IPS DF 19.7 (cell line): ENCODE measurements at regions not wholly inside any gene's neighbourhood (a gene's known extent, or its start where the extent isn't known, plus 50 kb on each side); places are given as distances from the start of the nearest gene placed in this dataset.

Experiments
- DNase-seq: peaks from one replicate; pipeline ENCODE4 v3.0.0-alpha.2; 2013; ENCODE audit warnings: low read depth, low spot score

DNA sequence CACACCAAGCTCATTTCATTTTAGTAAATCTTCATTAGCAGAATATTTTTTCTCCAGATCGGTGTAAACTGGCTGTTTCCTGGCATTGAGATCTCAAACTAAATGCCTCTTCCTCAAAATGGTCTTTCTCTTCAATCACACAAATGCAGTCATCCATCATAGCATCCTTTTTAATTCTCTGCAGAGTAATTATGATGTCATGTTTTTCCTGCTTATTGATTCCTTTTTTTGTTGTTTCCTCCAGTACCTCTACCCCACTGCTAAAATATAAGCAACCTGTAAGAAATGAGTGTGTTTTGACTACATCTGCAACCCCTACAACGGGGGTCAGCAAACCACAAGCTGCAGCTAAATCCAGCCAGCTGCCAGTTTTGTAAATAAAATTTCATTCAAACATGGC is 65.6 kb upstream of the TOM1L1 start:
- no peak for DNase-seq

DNA sequence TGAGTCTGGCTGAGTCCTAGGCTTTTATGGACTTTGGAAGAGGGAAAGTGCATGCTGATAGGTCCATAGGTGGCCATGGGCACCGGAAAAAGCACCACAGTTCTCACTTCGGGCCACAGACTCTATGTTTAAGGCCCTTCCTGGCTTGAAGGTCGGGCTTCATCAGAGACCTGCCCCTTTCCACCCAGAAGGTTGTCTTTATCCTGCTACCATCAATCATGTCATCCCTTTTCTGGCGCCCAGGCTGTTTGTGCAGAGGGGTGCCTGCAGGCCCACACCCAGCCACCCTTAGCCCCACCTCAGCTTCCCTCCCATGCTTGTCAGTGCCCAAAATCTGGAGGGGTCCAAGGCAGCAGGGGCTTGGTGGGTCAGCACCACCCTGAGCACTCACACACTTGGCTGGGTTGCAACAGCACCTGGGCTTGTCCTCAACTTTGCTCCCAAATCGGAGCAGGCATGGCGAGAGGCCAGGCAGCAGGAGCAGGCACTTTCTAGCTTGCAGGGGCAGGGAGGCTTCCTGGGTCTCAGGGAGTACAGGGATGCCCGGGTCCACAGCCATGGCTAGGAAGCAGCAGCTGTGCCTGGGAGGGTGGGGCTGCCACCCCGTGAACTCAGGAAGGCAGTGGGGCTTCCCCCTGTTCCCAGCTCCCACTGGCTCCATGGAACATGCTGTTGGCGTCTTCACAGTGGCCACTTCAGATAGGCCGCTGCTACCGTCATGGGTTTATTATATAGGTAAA is 63.8 kb upstream of the TOM1L1 start:
- no peak for DNase-seq

GRCh38 chr17:54838651-54839421 is 61.8 kb upstream of the TOM1L1 start:
- DNase-seq = no peak

DNA sequence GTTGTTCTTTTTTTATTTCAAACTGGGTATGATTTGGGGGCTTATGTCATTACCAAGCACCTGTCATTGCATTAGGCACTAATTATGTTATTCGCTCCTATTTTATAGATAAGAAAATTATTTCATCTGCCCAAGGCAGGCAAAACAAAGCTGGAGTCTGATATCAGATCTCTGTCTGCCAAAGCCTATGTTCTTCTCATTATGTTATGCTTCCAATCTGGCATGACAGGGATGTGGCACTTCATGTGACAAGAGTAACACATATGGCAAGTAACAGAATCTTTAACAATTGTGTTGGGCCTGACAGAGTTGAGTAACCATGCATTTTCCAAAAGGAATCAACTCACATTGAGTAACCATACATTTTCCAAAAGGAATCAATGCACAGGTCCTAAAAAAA is 61.2 kb upstream of the TOM1L1 start:
- no peak for DNase-seq

GRCh38 chr17:54840885-54841591 is 59.6 kb upstream of the TOM1L1 start:
- no peak for DNase-seq

DNA sequence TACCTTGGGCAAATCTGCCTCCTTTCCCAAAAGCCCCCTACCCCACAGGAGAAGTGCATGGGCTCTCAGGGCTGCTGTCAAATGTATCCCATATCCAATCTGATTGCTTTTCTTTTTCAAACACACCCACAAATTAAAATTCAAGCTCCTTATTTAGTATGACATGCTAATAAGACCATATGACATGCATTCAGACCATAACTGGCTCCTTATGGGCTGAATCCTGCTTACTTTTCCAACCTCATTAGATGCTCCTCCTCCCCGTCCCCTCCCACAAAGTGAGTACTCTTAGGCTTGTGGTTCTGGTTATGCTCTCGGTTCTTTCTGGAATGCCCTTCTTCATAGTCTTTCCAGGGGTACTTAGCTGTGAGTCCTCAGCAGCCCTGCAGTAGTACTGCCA is 59.0 kb upstream of the TOM1L1 start:
- DNase-seq = no peak

GRCh38 chr17:54844233-54844632 is 56.4 kb upstream of the TOM1L1 start:
- no peak for DNase-seq

DNA sequence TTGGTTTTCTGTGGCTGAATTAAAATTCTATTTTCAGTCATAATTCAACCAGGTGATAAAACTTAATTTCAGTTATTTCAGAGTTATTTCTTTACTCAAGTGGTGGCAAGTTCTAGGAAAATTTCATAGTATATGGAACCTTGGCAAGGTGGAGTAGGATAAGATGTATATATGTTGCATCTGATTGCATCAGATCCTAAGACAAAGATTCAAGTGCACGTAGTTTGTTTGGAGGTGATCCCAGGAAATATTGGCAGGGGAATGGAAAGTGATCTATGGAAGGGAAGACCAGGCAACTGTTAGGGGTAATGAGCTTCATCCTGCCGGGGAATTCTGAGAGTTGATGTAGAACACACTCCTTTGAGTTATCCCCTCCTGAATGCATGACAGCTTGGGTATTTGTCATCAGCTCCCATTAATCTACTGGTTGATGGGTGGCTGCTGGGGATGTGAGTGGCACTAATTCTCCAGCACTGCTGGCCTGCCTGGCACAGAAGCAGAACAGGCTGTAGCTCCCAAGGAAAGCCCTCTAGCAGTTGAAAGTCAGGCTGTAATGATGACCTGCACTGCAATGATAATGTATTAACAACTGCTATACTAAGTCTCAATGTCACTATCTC is 52.2 kb upstream of the TOM1L1 start:
- DNase-seq = no peak

- DNase-seq = no peak
Measured at GRCh38 chr17:54849660-54850059, 51.0 kb upstream of the TOM1L1 start.
